ENCODE measurements at regions not wholly inside any gene's neighbourhood (a gene's known extent, or its start where the extent isn't known, plus 50 kb on each side); places are given as distances from the start of the nearest gene placed in this dataset.

GRCh38 chr9:19595003-19595402 is 186.2 kb downstream of the ACER2 start:
- no peaks in the 10 kb centered on the region for H3K36me3 ChIP-seq
- no peaks in the 10 kb centered on the region for H3K9me3 ChIP-seq
- no peak overlapping the region for H3K27ac ChIP-seq
- WGBS, 2 donors (ENCODE audit: low coverage in 1 of 2) = 41 to 80% methylated on average over 2 of the region's 2 CpGs
- no peaks in the 10 kb centered on the region for H3K4me1 ChIP-seq
- TF ChIP-seq POLR2A (IDR thresholded peaks at IDR 0.05) = no peak
- no peak for TF ChIP-seq EP300 (IDR thresholded peaks at IDR 0.05)
- TF ChIP-seq CTCF (IDR thresholded peaks at IDR 0.05) = no peak
- TF ChIP-seq POLR2AphosphoS5 (IDR thresholded peaks at IDR 0.05) = no peak
- peaks cover 8% of the 10 kb centered on the region for H3K27me3 ChIP-seq
- ATAC-seq = no peak
- H3K4me3 ChIP-seq = no peak overlapping the region

- H3K9me3 ChIP-seq = no peaks in the 10 kb centered on the region
- peaks cover under 1% of the 10 kb centered on the region for H3K27me3 ChIP-seq
- no peaks in the 10 kb centered on the region for H3K36me3 ChIP-seq
- WGBS, 2 donors (ENCODE audit: low coverage in 1 of 2) = 67 to 95% methylated on average over 1 of the region's 1 CpG
- TF ChIP-seq CTCF (IDR thresholded peaks at IDR 0.05) = no peak
- no peak for TF ChIP-seq POLR2AphosphoS5 (IDR thresholded peaks at IDR 0.05)
- no peak for TF ChIP-seq POLR2A (IDR thresholded peaks at IDR 0.05)
- no peak for TF ChIP-seq EP300 (IDR thresholded peaks at IDR 0.05)
- no peak for ATAC-seq
- H3K4me3 ChIP-seq = no peak overlapping the region
- no peak overlapping the region for H3K27ac ChIP-seq
- no peaks in the 10 kb centered on the region for H3K4me1 ChIP-seq
These were observed 178.9 kb downstream of the ACER2 start for GRCh38 chr9:19587678-19588077.

- no peak for TF ChIP-seq EP300 (IDR thresholded peaks at IDR 0.05)
- no peak for TF ChIP-seq POLR2A (IDR thresholded peaks at IDR 0.05)
- TF ChIP-seq POLR2AphosphoS5 (IDR thresholded peaks at IDR 0.05) = no peak
- TF ChIP-seq CTCF (IDR thresholded peaks at IDR 0.05) = no peak
- H3K9me3 ChIP-seq = no peaks in the 10 kb centered on the region
- no peaks in the 10 kb centered on the region for H3K4me1 ChIP-seq
- no peak overlapping the region for H3K27ac ChIP-seq
- no peaks in the 10 kb centered on the region for H3K36me3 ChIP-seq
- 67% methylated on average over 1 of the region's 1 CpG; no CpG with 5 or more reads in 1 of the 2 donors for WGBS, 2 donors (ENCODE audit: low coverage in 1 of 2)
- H3K4me3 ChIP-seq = no peak overlapping the region
- no peaks in the 10 kb centered on the region for H3K27me3 ChIP-seq
- no peak for ATAC-seq
These were observed 175.1 kb downstream of the ACER2 start for GRCh38 chr9:19583890-19584289.

GRCh38 chr9:19577411-19577810 is 168.6 kb downstream of the ACER2 start:
- no peaks in the 10 kb centered on the region for H3K36me3 ChIP-seq
- no peak for ATAC-seq
- H3K4me3 ChIP-seq = no peak overlapping the region
- peaks cover 5% of the 10 kb centered on the region for H3K27me3 ChIP-seq
- no peak overlapping the region for H3K27ac ChIP-seq
- TF ChIP-seq CTCF (IDR thresholded peaks at IDR 0.05) = no peak
- TF ChIP-seq POLR2AphosphoS5 (IDR thresholded peaks at IDR 0.05) = no peak
- no peak for TF ChIP-seq POLR2A (IDR thresholded peaks at IDR 0.05)
- WGBS, 2 donors (ENCODE audit: low coverage in 1 of 2) = 79 to 81% methylated on average over 3 of the region's 3 CpGs
- H3K9me3 ChIP-seq = no peaks in the 10 kb centered on the region
- no peaks in the 10 kb centered on the region for H3K4me1 ChIP-seq

GRCh38 chr9:19568946-19569345 is 160.1 kb downstream of the ACER2 start:
- TF ChIP-seq EP300 (IDR thresholded peaks at IDR 0.05) = no peak
- H3K27ac ChIP-seq = no peak overlapping the region
- H3K4me1 ChIP-seq = no peaks in the 10 kb centered on the region
- no peaks in the 10 kb centered on the region for H3K9me3 ChIP-seq
- H3K36me3 ChIP-seq = no peaks in the 10 kb centered on the region
- no peak for ATAC-seq
- WGBS, 2 donors (ENCODE audit: low coverage in 1 of 2) = 27 to 34% methylated on average over 3 of the region's 3 CpGs
- H3K4me3 ChIP-seq = no peak overlapping the region
- H3K27me3 ChIP-seq = no peaks in the 10 kb centered on the region

Measured in gastroesophageal sphincter (tissue), 4 donors.